ENCODE measurements at regions not wholly inside any gene's neighbourhood (a gene's known extent, or its start where the extent isn't known, plus 50 kb on each side); places are given as distances from the start of the nearest gene placed in this dataset.

DNA sequence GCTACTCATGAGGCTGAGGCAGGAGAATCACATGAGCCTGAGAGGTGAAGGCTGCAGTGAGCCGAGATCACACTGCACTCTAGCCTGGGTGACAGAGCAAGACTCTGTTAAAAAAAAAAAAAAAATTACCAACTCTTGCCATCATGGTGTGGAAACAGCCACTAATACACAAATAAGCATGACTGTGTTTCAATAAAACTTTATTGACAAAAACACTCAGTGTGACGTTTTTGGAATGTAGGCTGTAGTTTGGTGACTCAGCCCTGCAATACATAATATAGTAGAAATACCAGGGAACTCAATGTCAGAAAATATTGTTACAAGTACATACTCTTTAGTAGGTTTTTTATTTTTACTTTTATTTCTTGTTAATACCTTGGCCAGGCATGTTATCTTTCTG, 207.1 kb downstream of the CASP12 start:
- TF ChIP-seq TAF1 (IDR thresholded peaks at IDR 0.05; ENCODE audit: borderline replicate concordance, insufficient read depth, low read length) (no peak), FOXP2 (optimal IDR thresholded peaks at IDR 0.05; ENCODE audit: borderline replicate concordance, extremely low read depth, extremely low read length, insufficient read depth) (no peak), SIN3A (IDR thresholded peaks at IDR 0.05; ENCODE audit: borderline replicate concordance, insufficient read depth, low read length) (no peak), POLR2AphosphoS5 (IDR thresholded peaks at IDR 0.05; ENCODE audit: low read depth, low read length) (no peak)

- TF ChIP-seq TAF1 (IDR thresholded peaks at IDR 0.05; ENCODE audit: borderline replicate concordance, insufficient read depth, low read length) (no peak), FOXP2 (optimal IDR thresholded peaks at IDR 0.05; ENCODE audit: borderline replicate concordance, extremely low read depth, extremely low read length, insufficient read depth) (no peak), SIN3A (IDR thresholded peaks at IDR 0.05; ENCODE audit: borderline replicate concordance, insufficient read depth, low read length) (no peak), POLR2AphosphoS5 (IDR thresholded peaks at IDR 0.05; ENCODE audit: low read depth, low read length) (no peak)
- TF ChIP-seq, protein P1, sequence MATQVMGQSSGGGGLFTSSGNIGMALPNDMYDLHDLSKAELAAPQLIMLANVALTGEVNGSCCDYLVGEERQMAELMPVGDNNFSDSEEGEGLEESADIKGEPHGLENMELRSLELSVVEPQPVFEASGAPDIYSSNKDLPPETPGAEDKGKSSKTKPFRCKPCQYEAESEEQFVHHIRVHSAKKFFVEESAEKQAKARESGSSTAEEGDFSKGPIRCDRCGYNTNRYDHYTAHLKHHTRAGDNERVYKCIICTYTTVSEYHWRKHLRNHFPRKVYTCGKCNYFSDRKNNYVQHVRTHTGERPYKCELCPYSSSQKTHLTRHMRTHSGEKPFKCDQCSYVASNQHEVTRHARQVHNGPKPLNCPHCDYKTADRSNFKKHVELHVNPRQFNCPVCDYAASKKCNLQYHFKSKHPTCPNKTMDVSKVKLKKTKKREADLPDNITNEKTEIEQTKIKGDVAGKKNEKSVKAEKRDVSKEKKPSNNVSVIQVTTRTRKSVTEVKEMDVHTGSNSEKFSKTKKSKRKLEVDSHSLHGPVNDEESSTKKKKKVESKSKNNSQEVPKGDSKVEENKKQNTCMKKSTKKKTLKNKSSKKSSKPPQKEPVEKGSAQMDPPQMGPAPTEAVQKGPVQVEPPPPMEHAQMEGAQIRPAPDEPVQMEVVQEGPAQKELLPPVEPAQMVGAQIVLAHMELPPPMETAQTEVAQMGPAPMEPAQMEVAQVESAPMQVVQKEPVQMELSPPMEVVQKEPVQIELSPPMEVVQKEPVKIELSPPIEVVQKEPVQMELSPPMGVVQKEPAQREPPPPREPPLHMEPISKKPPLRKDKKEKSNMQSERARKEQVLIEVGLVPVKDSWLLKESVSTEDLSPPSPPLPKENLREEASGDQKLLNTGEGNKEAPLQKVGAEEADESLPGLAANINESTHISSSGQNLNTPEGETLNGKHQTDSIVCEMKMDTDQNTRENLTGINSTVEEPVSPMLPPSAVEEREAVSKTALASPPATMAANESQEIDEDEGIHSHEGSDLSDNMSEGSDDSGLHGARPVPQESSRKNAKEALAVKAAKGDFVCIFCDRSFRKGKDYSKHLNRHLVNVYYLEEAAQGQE (IDR thresholded peaks at IDR 0.05; ENCODE audit: insufficient read depth in 1 of 2, low read depth in 2 of 2, low read length in 2 of 2): no peak
Measured at GRCh38 chr11:104690241-104690640, 208.0 kb downstream of the CASP12 start.

DNA sequence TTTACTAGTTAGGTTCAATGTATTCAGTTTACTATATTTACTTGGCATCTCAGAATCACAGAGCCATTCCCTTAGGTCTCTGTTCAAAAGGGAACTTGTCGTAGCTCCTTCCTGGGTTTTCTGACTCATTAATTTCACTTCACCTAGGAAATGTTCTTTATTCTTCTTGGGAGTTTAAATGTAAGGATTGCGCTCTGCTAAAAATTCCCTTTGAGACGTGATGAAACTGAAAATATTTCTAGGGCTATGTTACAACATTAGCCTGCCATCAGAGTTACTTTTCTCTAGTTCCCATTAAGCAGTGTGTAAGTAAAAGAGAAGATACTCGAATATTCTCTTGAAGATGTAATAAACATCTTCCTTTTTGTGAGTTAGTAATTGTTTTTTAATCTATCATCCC, 209.5 kb downstream of the CASP12 start:
- no peak for TF ChIP-seq FOXP2 (optimal IDR thresholded peaks at IDR 0.05; ENCODE audit: borderline replicate concordance, extremely low read depth, extremely low read length, insufficient read depth)
- TF ChIP-seq POLR2AphosphoS5 (IDR thresholded peaks at IDR 0.05; ENCODE audit: low read depth, low read length): no peak
- TF ChIP-seq SIN3A (IDR thresholded peaks at IDR 0.05; ENCODE audit: borderline replicate concordance, insufficient read depth, low read length): no peak
- TF ChIP-seq, protein P1 (IDR thresholded peaks at IDR 0.05; ENCODE audit: insufficient read depth in 1 of 2, low read depth in 2 of 2, low read length in 2 of 2): no peak
- TF ChIP-seq TAF1 (IDR thresholded peaks at IDR 0.05; ENCODE audit: borderline replicate concordance, insufficient read depth, low read length): no peak

DNA sequence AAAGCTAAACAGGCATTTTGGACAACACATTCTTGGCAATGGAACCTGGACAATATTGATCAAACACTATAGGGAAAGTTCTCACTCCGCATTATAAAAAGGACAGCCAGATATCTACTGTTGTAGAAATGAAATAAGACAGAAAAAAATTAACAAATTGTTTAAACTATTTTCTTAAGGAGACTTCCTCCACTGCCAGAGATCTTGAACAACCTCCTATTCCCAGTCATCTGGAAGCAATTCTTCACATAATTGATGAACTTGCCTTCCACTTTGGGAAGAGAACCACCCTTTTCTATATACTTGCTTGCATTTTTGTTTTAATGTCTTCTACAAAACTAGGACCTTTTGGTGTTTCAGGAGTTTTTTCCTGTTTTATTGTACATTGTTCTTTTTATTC, 216.1 kb downstream of the CASP12 start:
- TF ChIP-seq SIN3A (IDR thresholded peaks at IDR 0.05; ENCODE audit: borderline replicate concordance, insufficient read depth, low read length): no peak
- TF ChIP-seq, protein P1 (IDR thresholded peaks at IDR 0.05; ENCODE audit: insufficient read depth in 1 of 2, low read depth in 2 of 2, low read length in 2 of 2): no peak
- TF ChIP-seq FOXP2 (optimal IDR thresholded peaks at IDR 0.05; ENCODE audit: borderline replicate concordance, extremely low read depth, extremely low read length, insufficient read depth): no peak
- no peak for TF ChIP-seq POLR2AphosphoS5 (IDR thresholded peaks at IDR 0.05; ENCODE audit: low read depth, low read length)
- no peak for TF ChIP-seq TAF1 (IDR thresholded peaks at IDR 0.05; ENCODE audit: borderline replicate concordance, insufficient read depth, low read length)

GRCh38 chr11:104679258-104679657, 219.0 kb downstream of the CASP12 start:
- TF ChIP-seq, protein P1 (IDR thresholded peaks at IDR 0.05; ENCODE audit: insufficient read depth in 1 of 2, low read depth in 2 of 2, low read length in 2 of 2): no peak
- TF ChIP-seq FOXP2 (optimal IDR thresholded peaks at IDR 0.05; ENCODE audit: borderline replicate concordance, extremely low read depth, extremely low read length, insufficient read depth): no peak
- TF ChIP-seq TAF1 (IDR thresholded peaks at IDR 0.05; ENCODE audit: borderline replicate concordance, insufficient read depth, low read length): no peak
- TF ChIP-seq SIN3A (IDR thresholded peaks at IDR 0.05; ENCODE audit: borderline replicate concordance, insufficient read depth, low read length): no peak
- no peak for TF ChIP-seq POLR2AphosphoS5 (IDR thresholded peaks at IDR 0.05; ENCODE audit: low read depth, low read length)
